Neural progenitor cell (in vitro differentiated cells): ENCODE measurements at regions not wholly inside any gene's neighbourhood (a gene's known extent, or its start where the extent isn't known, plus 50 kb on each side); places are given as distances from the start of the nearest gene placed in this dataset.

ENCODE experiments used
- EZH2 ChIP-seq: fragments of 200-600 bp; sonication (generic); IDR thresholded peaks from 2 replicates; pipeline ENCODE4 v1.6.1; 2017; ENCODE audit warnings: antibody characterized with exemption, mild to moderate bottlenecking, moderate library complexity
- TF ChIP-seq, protein P1 (sequence below): fragments of 200-600 bp; sonication (generic); IDR thresholded peaks from 2 replicates; pipeline ENCODE4 v1.5.1; 2017; ENCODE audit warnings: antibody characterized with exemption, mild to moderate bottlenecking

DNA sequence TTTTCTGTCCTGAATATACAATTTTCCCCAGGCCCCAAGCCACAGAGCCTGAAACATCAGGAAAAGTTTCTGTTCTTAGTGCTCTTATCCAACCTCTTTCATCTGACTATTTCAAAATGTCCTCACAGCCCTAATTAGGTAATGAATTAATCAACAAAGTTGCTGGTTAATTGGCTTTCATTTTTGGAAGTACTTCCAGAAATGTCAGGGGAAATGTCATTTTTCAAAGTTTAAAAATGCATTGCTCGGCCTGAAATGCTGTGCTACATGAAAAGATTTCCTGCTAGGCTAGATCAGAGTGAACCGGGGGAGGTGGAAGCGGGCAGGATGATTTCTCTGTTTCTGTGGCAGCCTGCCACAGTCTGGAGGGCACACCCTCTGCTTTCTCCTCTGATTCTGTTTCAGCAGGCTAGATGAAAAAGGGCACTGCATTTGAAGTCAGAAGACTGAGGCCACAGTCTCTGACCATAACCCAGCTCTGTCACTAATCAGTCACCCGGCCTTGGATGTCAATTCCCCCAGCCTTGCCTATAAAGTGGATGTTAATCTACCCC lies 55.9 kb upstream of the BARX1 start:
- TF ChIP-seq, protein P1, sequence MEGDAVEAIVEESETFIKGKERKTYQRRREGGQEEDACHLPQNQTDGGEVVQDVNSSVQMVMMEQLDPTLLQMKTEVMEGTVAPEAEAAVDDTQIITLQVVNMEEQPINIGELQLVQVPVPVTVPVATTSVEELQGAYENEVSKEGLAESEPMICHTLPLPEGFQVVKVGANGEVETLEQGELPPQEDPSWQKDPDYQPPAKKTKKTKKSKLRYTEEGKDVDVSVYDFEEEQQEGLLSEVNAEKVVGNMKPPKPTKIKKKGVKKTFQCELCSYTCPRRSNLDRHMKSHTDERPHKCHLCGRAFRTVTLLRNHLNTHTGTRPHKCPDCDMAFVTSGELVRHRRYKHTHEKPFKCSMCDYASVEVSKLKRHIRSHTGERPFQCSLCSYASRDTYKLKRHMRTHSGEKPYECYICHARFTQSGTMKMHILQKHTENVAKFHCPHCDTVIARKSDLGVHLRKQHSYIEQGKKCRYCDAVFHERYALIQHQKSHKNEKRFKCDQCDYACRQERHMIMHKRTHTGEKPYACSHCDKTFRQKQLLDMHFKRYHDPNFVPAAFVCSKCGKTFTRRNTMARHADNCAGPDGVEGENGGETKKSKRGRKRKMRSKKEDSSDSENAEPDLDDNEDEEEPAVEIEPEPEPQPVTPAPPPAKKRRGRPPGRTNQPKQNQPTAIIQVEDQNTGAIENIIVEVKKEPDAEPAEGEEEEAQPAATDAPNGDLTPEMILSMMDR = no peak
- TF ChIP-seq EZH2 = no peak
